GM19467 (cell line): ENCODE measurements at regions not wholly inside any gene's neighbourhood (a gene's known extent, or its start where the extent isn't known, plus 50 kb on each side); places are given as distances from the start of the nearest gene placed in this dataset.

Experiments
- ATAC-seq: cut with Tn5 transposase; IDR thresholded peaks from one replicate; pipeline ENCODE4 v1.9.1; 2021; ENCODE audit warnings: mild to moderate bottlenecking, moderate library complexity; ENCODE audit not compliant: unreplicated experiment

- ATAC-seq, result no peak
Observed at GRCh38 chr22:49322861-49323622, 504.6 kb downstream of the BRD1 start.

DNA sequence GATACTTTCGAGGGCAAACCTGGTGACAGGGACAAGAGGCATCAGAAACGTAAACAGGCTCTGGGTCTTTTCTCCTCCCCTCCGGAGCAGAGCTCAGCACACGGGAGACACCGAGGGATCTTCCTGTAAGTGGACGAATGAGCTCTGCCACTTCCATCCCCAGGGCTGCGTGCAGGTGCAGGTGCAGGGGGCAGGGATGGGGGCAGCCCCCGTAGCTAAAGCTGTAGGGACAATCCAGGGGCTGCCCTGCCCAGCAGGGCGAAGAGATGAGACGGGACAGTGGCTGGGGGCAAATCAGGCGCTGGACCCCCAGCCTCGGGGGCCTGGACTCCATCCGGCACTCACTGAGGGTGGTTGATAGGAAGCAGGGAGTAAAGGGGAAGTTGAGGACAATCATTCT is 505.4 kb downstream of the BRD1 start:
- no peak for ATAC-seq

DNA sequence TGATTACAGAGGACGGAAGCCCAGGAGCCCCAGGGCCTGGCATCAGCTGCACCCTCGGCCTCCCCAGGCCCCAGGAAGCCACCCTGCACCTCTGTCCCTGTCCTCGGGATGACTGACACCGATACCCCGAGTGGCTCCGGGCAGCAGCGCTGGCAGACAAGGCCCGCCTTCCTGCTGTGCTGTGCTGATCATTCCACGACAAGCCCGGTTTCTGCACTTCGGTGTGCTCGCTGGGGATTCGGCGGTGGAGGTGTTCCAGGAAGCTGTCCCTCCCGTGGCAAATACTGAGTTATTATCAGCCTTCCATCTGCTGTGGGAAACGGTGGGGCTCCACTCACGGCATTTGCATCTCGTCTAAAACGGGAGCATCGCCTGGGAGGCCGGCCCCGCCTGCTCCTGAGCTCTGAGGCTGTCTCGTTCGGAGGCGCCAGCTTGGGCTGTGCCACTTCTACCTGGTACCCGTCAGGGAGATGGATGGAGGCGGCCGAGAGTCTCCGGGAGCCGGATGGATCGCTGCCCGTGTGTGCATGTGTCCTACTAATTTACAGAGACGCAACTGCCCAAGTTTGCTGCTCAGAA is 506.1 kb downstream of the BRD1 start:
- no peak for ATAC-seq

- ATAC-seq, result no peak
Observed at GRCh38 chr22:49320714-49321476, 506.8 kb downstream of the BRD1 start.

GRCh38 chr22:49317369-49317768 is 510.3 kb downstream of the BRD1 start:
- ATAC-seq, result no peak

GRCh38 chr22:49312601-49313000 is 515.1 kb downstream of the BRD1 start:
- no peak for ATAC-seq

DNA sequence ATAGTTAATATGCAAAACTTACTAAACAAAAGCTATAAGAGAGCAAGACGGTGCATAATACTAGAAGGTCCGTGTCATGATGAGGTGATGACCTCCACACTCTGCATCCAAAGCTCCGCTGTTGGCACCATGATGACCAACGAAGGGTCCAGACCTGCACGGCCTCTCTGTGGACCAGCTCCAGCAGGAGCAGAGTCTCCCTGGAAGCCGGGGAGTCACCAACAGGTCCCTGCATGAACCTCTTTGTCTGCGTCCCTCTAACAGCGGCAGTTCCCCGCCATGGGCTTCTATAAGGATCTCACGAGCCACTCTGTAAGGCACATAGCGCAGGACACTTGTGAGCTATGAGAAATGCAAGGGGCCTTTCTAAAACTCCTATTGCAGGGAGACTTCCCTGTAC is 517.3 kb downstream of the BRD1 start:
- no peak for ATAC-seq

- no peak for ATAC-seq
Observed at GRCh38 chr22:49308300-49308699, 519.4 kb downstream of the BRD1 start.

DNA sequence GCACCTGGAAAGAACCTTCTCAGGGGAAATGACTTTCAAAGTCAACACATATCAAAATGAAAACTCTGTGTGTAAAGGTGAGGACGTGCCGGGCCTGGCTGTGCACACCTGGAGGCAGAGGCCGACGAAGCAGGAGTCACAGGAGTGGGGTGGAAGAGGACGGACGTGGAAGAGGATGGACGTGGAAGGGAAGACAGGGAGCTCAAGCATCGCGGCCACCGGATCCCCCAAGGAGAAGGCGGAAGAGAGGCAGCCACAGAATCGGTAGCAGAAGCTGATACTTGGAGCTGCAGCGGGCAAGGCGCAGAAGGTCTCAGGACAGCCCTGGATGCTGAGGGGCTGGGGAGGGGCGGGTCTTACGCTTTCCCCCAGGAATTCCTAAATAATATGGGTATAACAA is 519.8 kb downstream of the BRD1 start:
- no peak for ATAC-seq

DNA sequence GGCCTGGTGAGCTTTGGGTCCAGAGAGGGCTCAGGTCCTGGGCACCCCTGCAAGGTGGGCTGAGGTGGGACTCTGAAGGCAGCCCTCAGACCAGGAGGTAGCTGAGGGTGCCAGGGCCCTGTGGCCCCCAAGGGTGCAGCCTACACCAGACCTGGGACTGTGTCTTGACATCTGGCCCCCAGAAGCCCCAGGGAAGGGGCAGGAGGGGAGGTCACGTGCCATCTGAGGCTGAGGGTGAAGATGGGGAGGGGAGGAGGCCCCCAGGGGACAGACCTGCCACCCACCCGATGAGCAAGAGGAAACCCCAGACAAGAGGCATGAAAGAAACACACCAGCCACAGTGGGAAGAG is 520.2 kb downstream of the BRD1 start:
- no peak for ATAC-seq

GRCh38 chr22:49306632-49307480 is 520.8 kb downstream of the BRD1 start:
- no peak for ATAC-seq

GRCh38 chr22:49305966-49306631 is 521.6 kb downstream of the BRD1 start:
- no peak for ATAC-seq

GRCh38 chr22:49305214-49305965 is 522.3 kb downstream of the BRD1 start:
- ATAC-seq, result no peak

DNA sequence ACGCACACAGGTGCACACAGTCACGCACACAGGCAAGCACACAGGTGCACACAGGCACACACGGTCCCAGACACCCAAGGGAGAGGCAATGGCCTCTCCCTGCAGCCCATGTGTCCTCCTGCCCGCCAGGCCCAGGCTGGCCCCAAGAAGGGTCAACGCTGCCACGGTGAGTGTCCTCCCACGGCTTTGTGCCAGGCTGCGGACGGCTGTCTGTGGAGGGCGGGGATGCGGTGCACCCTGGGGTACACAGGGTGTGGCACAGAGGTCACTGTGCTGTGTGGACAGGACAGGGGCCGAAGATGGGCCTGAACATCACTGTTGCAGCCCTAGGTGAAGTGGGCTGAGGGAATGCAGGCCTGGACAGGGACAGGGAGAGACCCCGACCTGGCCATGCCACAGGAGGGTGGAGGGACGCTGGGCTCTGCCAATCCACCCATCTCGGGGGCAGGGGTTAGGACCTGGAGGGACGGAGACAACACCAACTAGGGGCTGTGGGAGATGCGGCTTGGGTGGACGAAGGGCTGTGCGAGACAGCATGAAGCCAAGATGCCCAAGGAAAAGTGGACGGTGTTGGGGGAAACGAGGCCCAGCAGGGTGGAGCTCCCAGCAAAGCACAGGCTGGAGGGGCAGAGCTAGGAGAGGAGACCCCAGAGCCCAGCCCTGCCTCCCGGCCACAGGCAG is 523.8 kb downstream of the BRD1 start:
- no peak for ATAC-seq

DNA sequence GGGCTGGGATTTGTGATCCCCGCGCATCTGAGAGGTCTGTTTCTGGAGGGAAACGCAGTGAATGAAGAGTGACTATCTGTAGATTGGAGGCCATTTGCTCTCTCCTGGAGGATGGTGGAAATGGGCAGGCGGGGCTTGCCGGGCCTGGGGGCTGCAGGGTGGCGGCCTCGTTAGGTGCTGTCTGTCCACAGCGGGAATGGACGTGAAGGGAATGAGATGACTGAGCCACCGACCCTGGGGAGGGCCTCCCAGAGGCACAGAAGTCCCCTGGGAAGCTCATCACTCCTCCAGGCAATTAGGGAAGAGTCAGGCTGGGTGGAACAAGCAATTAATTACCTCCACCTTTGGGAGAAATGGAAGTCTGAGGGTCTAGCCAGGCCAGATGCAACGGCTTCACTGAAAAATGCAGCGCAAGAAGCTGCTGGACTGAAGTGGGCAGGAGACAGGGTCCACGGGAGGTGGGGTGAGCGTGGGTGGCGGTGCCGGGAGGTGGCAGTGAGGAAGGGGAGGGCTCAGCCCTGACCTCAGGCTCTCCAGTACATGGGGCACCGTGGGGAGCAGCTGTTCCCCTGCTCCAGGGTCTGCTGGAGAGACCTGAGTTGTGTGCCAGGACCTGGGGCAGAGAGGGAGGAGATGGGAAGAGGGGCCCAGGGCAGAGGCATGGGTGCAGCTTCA is 524.5 kb downstream of the BRD1 start:
- ATAC-seq, result no peak

DNA sequence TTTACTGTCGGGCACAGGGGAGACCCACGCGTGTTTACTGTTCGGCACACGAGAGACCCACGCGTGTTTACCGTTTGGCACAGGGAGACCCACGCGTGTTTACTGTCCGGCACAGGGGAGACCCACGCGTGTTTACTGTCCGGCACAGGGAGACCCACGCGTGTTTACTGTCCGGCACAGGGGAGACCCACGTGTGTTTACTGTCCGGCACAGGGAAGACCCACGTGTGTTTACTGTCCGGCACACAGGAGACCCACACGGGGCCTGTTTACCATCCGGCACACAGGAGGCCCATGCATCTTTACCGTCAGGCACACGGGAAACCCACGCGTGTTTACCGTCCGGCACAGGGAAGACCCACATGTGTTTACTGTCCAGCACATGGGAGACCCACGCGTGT is 525.1 kb downstream of the BRD1 start:
- no peak for ATAC-seq

GRCh38 chr22:49302150-49302460 is 525.6 kb downstream of the BRD1 start:
- ATAC-seq, result no peak

DNA sequence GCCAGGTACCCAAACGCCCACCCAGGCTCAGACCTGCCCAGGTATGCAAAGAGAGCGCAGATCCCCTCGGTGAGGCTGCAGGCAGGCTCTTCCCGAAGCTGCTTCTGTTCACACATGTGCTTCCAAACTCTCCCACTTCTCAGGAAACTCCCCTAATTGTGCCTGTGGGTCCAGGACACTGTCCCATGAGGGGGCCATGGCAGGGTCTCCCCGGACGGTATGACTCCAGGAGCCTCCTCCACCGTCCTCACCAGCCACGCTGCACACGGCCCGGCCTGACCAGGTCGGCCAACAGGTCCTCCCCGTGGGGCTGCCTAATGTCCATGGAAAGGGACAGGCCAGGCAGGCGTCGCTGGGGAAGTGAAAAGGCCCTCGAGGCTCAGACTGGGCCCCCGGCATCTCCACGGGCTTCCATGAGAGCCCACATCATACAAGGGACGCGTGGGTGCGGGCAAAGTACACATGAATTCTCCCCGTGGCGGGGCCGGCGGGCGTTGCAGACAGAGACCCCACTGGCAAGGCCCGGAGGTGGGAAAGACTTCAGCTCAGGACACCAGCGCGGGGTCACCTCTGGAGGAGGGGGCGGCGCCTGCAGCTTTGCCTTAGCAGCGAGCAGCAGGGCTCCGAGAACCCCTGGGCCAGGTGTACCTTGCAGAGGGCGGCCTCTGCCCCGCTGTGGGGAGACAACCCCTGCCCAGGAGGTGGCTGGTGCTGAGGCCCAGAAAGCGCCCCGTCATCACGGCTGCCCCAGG is 526.1 kb downstream of the BRD1 start:
- ATAC-seq, result no peak
